ENCODE measurements at regions not wholly inside any gene's neighbourhood (a gene's known extent, or its start where the extent isn't known, plus 50 kb on each side); places are given as distances from the start of the nearest gene placed in this dataset.

DNA sequence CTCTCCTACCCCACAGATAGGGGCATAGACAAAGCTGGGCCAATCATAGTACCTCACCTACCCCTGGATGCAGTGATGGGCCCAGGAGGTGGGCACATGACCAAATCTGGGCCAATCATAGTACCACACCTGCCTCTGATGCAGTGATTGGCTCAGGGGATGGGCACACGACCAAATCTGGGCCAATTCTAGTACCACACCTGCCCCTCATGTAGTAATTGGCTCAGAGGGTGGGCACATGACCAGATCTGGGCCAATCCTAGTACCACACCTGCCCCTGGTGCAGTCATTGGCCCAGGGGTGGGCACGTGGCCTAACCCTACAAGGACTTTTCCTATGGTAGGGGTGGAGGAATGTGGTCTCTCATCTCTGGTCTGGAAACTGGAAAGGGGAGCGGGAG lies 56.9 kb upstream of the MEF2A start:
- DNase-seq (ENCODE audit: low read depth) = no peak

DNA sequence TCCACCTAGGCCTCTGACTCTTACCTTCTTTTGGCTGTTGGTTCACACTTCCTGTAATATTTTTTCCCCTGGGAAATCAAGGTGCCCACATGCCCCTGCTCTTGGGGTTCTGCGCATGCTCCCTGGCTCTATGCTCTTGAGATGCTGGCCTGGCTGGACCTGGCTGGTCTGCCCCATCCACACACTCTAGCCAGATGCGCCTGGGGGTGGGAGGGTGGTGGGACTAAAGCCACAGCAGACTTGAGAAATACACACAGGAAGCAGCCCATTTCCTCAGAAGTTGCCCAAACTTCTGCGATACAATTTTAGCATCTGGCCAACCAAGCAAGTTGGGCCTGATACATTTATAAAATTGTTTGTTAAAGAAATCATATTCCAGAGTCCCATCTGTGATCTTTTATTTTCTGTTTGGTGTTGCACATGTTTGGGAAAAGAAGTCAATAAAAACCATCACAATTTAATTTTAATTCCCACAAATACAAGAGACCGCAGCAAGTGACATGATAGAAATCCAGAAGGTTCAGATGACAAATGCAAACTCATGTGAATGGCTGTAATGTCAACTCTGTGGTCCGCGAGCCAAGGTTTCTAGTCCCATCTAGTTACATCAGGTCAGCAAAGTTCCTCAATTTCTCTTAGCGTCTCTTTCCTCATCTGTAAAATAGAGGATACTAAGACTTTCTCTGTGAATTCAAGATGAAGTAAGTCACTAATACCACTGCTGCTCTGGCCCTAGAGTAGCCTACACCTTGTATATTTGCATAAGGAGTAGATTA lies 55.9 kb upstream of the MEF2A start:
- DNase-seq (ENCODE audit: low read depth) = no peak

DNA sequence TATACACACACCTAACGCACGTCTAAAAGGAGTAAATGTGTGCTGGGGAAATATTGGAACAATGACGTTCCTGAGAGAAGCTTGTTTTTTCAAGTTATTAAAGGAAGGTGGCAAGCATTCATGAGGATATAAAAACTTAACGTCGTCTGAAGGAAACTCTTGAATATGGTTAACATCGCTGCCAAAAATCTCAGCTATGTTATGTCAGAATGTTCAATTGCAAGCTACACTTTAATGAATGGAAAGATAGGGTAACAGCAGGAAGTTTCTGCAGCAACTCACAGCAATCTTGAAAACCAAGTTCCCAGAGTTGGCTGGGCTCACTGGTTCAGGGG lies 54.3 kb upstream of the MEF2A start:
- DNase-seq (ENCODE audit: low read depth) = no peak

- DNase-seq (ENCODE audit: low read depth) = no peak
These were observed 53.7 kb upstream of the MEF2A start for GRCh38 chr15:99511866-99512661.

GRCh38 chr15:99514306-99514705 lies 51.5 kb upstream of the MEF2A start:
- DNase-seq (ENCODE audit: low read depth) = peak; percentile 16

Data from M059J (cell line).